K562 (cell line): ENCODE measurements at regions not wholly inside any gene's neighbourhood (a gene's known extent, or its start where the extent isn't known, plus 50 kb on each side); places are given as distances from the start of the nearest gene placed in this dataset.

Experiments
- ATAC-seq: fragments of 200-7000 bp; cut with Tn5 transposase; 3 replicates; pipeline ENCODE4 v1.9.1; 2020; ENCODE audit warnings: moderate library complexity
- BruUV-seq: library from RNA; stranded (reverse); fragments of 400-500 nt; replicated peaks from 2 replicates; lab custom pipeline; 2021; lab: Mats Ljungman, UMichigan
- CTCF ChIA-PET: fragments of 300-600 bp; formaldehyde crosslinking; extraction: SDS; loops from one replicate; lab custom pipeline; 2021; ENCODE audit warnings: low intra/inter-chr PET ratio; lab: Yijun Ruan, JAX
- POLR2A ChIA-PET: fragments of 300-600, 350-650 bp; sonication (Branson Sonifier 250); formaldehyde crosslinking; extraction: SDS; loops from one replicate; lab custom pipeline; 2021; ENCODE audit warnings: antibody characterized with exemption, inconsistent platforms; lab: Yijun Ruan, JAX
- DNase-seq, 4 experiments: peaks; one replicate each; pipeline versions ENCODE4 v3.0.0 to v3.0.0-alpha.2; 2011 to 2018; ENCODE audit warnings: low spot score in 3 of 4, mixed read lengths in 3 of 4; ENCODE audit errors: extremely low read depth in 1 of 4
- FAIRE-seq: peaks from 2 replicates; lab custom pipeline; 2011; peaks lifted over from hg19 to GRCh38; lab: Jason Lieb, UNC
- H2AFZ ChIP-seq: 2 replicates; pipeline ENCODE4 v1.6.0; 2011; ENCODE audit warnings: low read depth, low read length, control low read depth, inconsistent platforms
- H3K27ac ChIP-seq: fragments of 200-600 bp; 3 replicates; pipeline ENCODE4 v1.8.0; 2011; ENCODE audit warnings: low read depth, mild to moderate bottlenecking, control low read depth, inconsistent platforms, low read length, moderate library complexity, mixed read lengths; ENCODE audit errors: extremely low read depth
- H3K27me3 ChIP-seq, 2 experiments: fragments of 300-600 bp in 1 of 2; 2 replicates in 1 of 2; 3 replicates in 1 of 2; pipeline versions ENCODE4 v1.6.0 to v1.8.0; 2011; ENCODE audit warnings: inconsistent platforms in 2 of 2, low read length in 2 of 2, mild to moderate bottlenecking in 1 of 2, mixed read lengths in 1 of 2, moderate library complexity in 1 of 2; ENCODE audit not compliant: control insufficient read depth in 2 of 2, insufficient read depth in 2 of 2
- H3K36me3 ChIP-seq: fragments of 300-600 bp; 3 replicates; pipeline ENCODE4 v1.8.0; 2011; ENCODE audit warnings: mild to moderate bottlenecking, low read length, inconsistent platforms; ENCODE audit not compliant: control insufficient read depth, insufficient read depth
- H3K4me1 ChIP-seq, 2 experiments: fragments of 200-600 bp in 1 of 2; replicated peaks in 1 of 2; 2 replicates in 1 of 2; 3 replicates in 1 of 2; pipeline versions ENCODE4 v1.5.1 to v1.8.0; 2011; ENCODE audit warnings: inconsistent platforms in 2 of 2, low read length in 2 of 2, mild to moderate bottlenecking in 1 of 2, mixed read lengths in 1 of 2, moderate library complexity in 1 of 2; ENCODE audit not compliant: control insufficient read depth in 2 of 2, insufficient read depth in 2 of 2
- H3K4me2 ChIP-seq: 2 replicates; pipeline ENCODE4 v1.6.1; 2011; ENCODE audit warnings: low read length, control low read depth, inconsistent platforms, mixed read lengths; ENCODE audit not compliant: insufficient read depth
- H3K4me3 ChIP-seq: fragments of 200-600 bp; sonication (generic), shearing (Covaris generic); 2 replicates; pipeline ENCODE4 v1.5.1; 2016; ENCODE audit warnings: control low read depth, inconsistent platforms
- H3K79me2 ChIP-seq: fragments of 200-600 bp; 3 replicates; pipeline ENCODE4 v1.8.0; 2011; ENCODE audit warnings: low read length, inconsistent platforms; ENCODE audit not compliant: control insufficient read depth, insufficient read depth
- H3K9ac ChIP-seq, 2 experiments: 2 replicates each; pipeline versions ENCODE4 v1.6.0 to v1.6.1; 2011; ENCODE audit warnings: low read depth in 2 of 2, low read length in 2 of 2, control low read depth in 1 of 2, inconsistent platforms in 1 of 2, mild to moderate bottlenecking in 1 of 2, mixed read lengths in 1 of 2; ENCODE audit not compliant: insufficient read depth in 1 of 2
- H3K9me1 ChIP-seq: one replicate; pipeline ENCODE4 v1.6.0; 2011; ENCODE audit warnings: inconsistent platforms, mild to moderate bottlenecking, low read length, moderate library complexity; ENCODE audit not compliant: control insufficient read depth, insufficient read depth
- H3K9me3 ChIP-seq: replicated peaks from 2 replicates; pipeline ENCODE4 v1.5.1; 2011; ENCODE audit warnings: low read depth, low read length, inconsistent platforms; ENCODE audit not compliant: control insufficient read depth, insufficient read depth
- H4K20me1 ChIP-seq: replicated peaks from 2 replicates; pipeline ENCODE4 v1.6.1; 2011; ENCODE audit warnings: low read length, inconsistent platforms, mixed read lengths; ENCODE audit not compliant: control insufficient read depth, insufficient read depth
- EHMT2 ChIP-seq: fragments of 450-650 bp; IDR thresholded peaks from 2 replicates; pipeline ENCODE4 v1.6.1; 2018; ENCODE audit warnings: antibody characterized with exemption
- KDM5B ChIP-seq: fragments of 200-600 bp; sonication (generic); IDR thresholded peaks from 2 replicates; pipeline ENCODE4 v1.6.1; 2012; ENCODE audit warnings: low read depth, mild to moderate bottlenecking, moderate library complexity, low read length, control low read depth, inconsistent platforms; ENCODE audit not compliant: insufficient replicate concordance
- NFRKB ChIP-seq: fragments of 450-650 bp; IDR thresholded peaks from 2 replicates; pipeline ENCODE4 v1.6.1; 2016; ENCODE audit warnings: low read depth
- PHF8 ChIP-seq: fragments of 200-600 bp; sonication (generic); IDR thresholded peaks from 2 replicates; pipeline ENCODE4 v1.6.1; 2012; ENCODE audit warnings: mixed run types, mild to moderate bottlenecking, inconsistent platforms, low read length, moderate library complexity, borderline replicate concordance
- RCOR1 ChIP-seq, 2 experiments: IDR thresholded peaks; 2 replicates each; pipeline ENCODE4 v1.6.1; 2012; ENCODE audit warnings: low read depth in 2 of 2, low read length in 2 of 2, borderline replicate concordance in 1 of 2, improper control_type of control experiment in 1 of 2
- THRAP3 ChIP-seq: fragments of 450-650 bp; IDR thresholded peaks from 2 replicates; pipeline ENCODE4 v1.6.1; 2016; ENCODE audit warnings: mild to moderate bottlenecking, inconsistent platforms, borderline replicate concordance
- ZNF41 ChIP-seq: fragments of 250-450 bp; sonication (Bioruptor Pico); conservative IDR thresholded peaks from 2 replicates; pipeline ENCODE4 v1.4.0; 2020; ENCODE audit warnings: mild to moderate bottlenecking
- WGBS: fragments of 100-300 bp; shearing (Covaris generic); methylation state at CpG from one replicate; pipeline ENCODE4 v1.1.6; 2016; ENCODE audit warnings: low coverage, mixed read lengths; ENCODE audit not compliant: insufficient coverage; ENCODE audit errors: missing lambda C conversion rate; 5-methylcytosine and 5-hydroxymethylcytosine counted together
- in situ Hi-C: fragments of 300-500 bp; cut with MboI; formaldehyde crosslinking; loops from 4 replicates; pipeline ENCODE4 v1.15.0; 2018; ENCODE audit warnings: inconsistent platforms, mixed read lengths
- intact Hi-C: fragments of 100-400 bp; cut with micrococcal nuclease; formaldehyde crosslinking; loops from 2 replicates; pipeline ENCODE4 v1.14.2; 2022
- TF ChIP-seq, protein P1 (sequence below): fragments of 250-450 bp; sonication (Bioruptor Pico); IDR thresholded peaks from 2 replicates; pipeline ENCODE4 v1.5.0; 2021; ENCODE audit warnings: mild to moderate bottlenecking, borderline replicate concordance
- TF ChIP-seq, protein P2 (sequence below): fragments of 200-800 bp; sonication (Bioruptor generic); IDR thresholded peaks from 2 replicates; pipeline ENCODE4 v1.6.1; 2017; ENCODE audit warnings: missing genetic modification characterization, missing compliant biosample characterization
- TF ChIP-seq, protein P3 (sequence below): IDR thresholded peaks from 2 replicates; pipeline ENCODE4 v1.6.1; 2014; ENCODE audit warnings: antibody characterized with exemption

DNA sequence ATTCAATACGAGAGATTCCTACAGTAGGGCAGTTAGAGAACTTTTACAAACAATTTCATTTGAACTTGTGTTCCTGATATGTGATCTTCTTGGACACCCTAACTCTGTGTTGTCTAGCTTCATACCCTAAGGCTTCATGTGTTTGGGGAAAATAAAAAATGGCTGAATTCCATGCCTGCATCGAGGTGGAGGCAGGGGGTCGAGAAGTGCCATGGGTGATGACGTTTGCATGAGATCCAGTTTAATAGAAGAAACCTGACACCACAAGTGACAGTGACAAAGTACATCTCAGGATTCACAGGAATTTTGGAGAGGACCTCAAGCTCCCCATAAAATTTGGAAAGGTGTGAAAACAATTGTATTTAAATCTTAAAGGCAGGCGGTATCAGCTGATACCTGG is 169.2 kb upstream of the NABP1 start:
- no peaks in the 10 kb centered on the region for H3K9me3 ChIP-seq
- ChIA-PET POLR2A (interaction anchor here (1.0 kb wide), 1 partner anchor 20 kb away, joined by 3 read pairs; no protein-coding TSS in a partner anchor), CTCF (interaction anchor here (0.7 kb wide), 1 partner anchor 344 kb away, joined by 3 read pairs; no protein-coding TSS in a partner anchor)
- no peaks in the 10 kb centered on the region for H3K27me3 ChIP-seq
- intact Hi-C loops = no loop called here
- no peak overlapping the region for H3K4me2 ChIP-seq
- no peaks in the 10 kb centered on the region for H3K36me3 ChIP-seq
- no peak overlapping the region for H3K4me3 ChIP-seq
- no peak overlapping the region for H2AFZ ChIP-seq
- H3K9ac ChIP-seq = no peak overlapping the region
- H3K79me2 ChIP-seq = no peaks in the 10 kb centered on the region
- no TSS peak for BruUV-seq
- no peaks in the 10 kb centered on the region for H3K4me1 ChIP-seq
- H4K20me1 ChIP-seq = no peaks in the 10 kb centered on the region
- TF ChIP-seq PHF8 (no peak), THRAP3 (no peak), RCOR1 (IDR thresholded peaks at IDR 0.05; ENCODE audit: borderline replicate concordance in 1 of 2, low read depth in 2 of 2, low read length in 2 of 2) (no peak), KDM5B (no peak), NFRKB (no peak), ZNF41 (CRISPR knock-in tag) (no peak), EHMT2 (no peak)
- TF ChIP-seq, protein P1, sequence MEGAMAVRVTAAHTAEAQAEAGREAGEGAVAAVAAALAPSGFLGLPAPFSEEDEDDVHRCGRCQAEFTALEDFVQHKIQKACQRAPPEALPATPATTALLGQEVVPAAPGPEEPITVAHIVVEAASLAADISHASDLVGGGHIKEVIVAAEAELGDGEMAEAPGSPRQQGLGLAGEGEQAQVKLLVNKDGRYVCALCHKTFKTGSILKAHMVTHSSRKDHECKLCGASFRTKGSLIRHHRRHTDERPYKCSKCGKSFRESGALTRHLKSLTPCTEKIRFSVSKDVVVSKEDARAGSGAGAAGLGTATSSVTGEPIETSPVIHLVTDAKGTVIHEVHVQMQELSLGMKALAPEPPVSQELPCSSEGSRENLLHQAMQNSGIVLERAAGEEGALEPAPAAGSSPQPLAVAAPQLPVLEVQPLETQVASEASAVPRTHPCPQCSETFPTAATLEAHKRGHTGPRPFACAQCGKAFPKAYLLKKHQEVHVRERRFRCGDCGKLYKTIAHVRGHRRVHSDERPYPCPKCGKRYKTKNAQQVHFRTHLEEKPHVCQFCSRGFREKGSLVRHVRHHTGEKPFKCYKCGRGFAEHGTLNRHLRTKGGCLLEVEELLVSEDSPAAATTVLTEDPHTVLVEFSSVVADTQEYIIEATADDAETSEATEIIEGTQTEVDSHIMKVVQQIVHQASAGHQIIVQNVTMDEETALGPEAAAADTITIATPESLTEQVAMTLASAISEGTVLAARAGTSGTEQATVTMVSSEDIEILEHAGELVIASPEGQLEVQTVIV (CRISPR knock-in tag) = no peak
- TF ChIP-seq, protein P2, sequence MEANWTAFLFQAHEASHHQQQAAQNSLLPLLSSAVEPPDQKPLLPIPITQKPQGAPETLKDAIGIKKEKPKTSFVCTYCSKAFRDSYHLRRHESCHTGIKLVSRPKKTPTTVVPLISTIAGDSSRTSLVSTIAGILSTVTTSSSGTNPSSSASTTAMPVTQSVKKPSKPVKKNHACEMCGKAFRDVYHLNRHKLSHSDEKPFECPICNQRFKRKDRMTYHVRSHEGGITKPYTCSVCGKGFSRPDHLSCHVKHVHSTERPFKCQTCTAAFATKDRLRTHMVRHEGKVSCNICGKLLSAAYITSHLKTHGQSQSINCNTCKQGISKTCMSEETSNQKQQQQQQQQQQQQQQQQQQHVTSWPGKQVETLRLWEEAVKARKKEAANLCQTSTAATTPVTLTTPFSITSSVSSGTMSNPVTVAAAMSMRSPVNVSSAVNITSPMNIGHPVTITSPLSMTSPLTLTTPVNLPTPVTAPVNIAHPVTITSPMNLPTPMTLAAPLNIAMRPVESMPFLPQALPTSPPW (CRISPR knock-in tag) = no peak
- TF ChIP-seq, protein P3, sequence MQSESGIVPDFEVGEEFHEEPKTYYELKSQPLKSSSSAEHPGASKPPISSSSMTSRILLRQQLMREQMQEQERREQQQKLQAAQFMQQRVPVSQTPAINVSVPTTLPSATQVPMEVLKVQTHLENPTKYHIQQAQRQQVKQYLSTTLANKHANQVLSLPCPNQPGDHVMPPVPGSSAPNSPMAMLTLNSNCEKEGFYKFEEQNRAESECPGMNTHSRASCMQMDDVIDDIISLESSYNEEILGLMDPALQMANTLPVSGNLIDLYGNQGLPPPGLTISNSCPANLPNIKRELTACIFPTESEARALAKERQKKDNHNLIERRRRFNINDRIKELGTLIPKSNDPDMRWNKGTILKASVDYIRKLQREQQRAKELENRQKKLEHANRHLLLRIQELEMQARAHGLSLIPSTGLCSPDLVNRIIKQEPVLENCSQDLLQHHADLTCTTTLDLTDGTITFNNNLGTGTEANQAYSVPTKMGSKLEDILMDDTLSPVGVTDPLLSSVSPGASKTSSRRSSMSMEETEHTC = no peak
- TF ChIP-seq, all 486 proteins: peak for 0
- ATAC-seq = no peak
- no peaks in the 10 kb centered on the region for H3K9me1 ChIP-seq
- FAIRE-seq = no peak
- no peak for DNase-seq
- in situ Hi-C loops = loop anchor here (25.0 kb wide), 1 partner anchor 296 kb away; no protein-coding TSS in a partner anchor
- no peak overlapping the region for H3K27ac ChIP-seq
- 0% methylated on average over 5 of the region's 5 CpGs for WGBS
